Peyer's patch (tissue), 4 donors: ENCODE measurements at regions not wholly inside any gene's neighbourhood (a gene's known extent, or its start where the extent isn't known, plus 50 kb on each side); places are given as distances from the start of the nearest gene placed in this dataset.

Experiments
- DNase-seq, 3 donors: peaks; one replicate each; pipeline ENCODE4 v3.0.0-alpha.2; 2017 to 2019
- H3K27ac ChIP-seq, 4 donors: fragments of 200-600 bp; sonication (generic); one replicate each; pipeline ENCODE4 v1.5.1; 2016 to 2019
- H3K27me3 ChIP-seq, 2 donors: fragments of 200-600 bp; sonication (generic); one replicate each; pipeline ENCODE4 v1.5.1; 2019
- H3K36me3 ChIP-seq, 3 donors: fragments of 200-600 bp; sonication (generic); one replicate each; pipeline ENCODE4 v1.5.1; 2016 to 2019
- H3K4me1 ChIP-seq, 4 donors: fragments of 200-600 bp; sonication (generic); one replicate each; pipeline ENCODE4 v1.5.1; 2016 to 2019
- H3K4me3 ChIP-seq, 4 donors: fragments of 200-600 bp; sonication (generic); 1 replicate in 3 of 4; 2 replicates in 1 of 4; pipeline ENCODE4 v1.5.1; 2016 to 2019; ENCODE audit warnings: mild to moderate bottlenecking in 1 of 4
- H3K9me3 ChIP-seq, 4 donors: fragments of 200-600 bp; sonication (generic); one replicate each; pipeline ENCODE4 v1.5.1; 2016 to 2019; ENCODE audit warnings: mild to moderate bottlenecking in 1 of 4
- CTCF ChIP-seq, 6 experiments: fragments of 450-650 bp in 4 of 6; fragments of 200-600 bp in 2 of 6; sonication (generic) in 1 of 6; IDR thresholded peaks; one replicate each; pipeline ENCODE4 v1.5.1; 2017 to 2019; ENCODE audit warnings: antibody characterized with exemption in 6 of 6, mild to moderate bottlenecking in 3 of 6, moderate library complexity in 1 of 6
- POLR2A ChIP-seq, 2 donors: fragments of 450-650 bp; IDR thresholded peaks; one replicate each; pipeline ENCODE4 v1.5.1; 2017; ENCODE audit warnings: antibody characterized with exemption in 2 of 2, mild to moderate bottlenecking in 2 of 2, moderate library complexity in 2 of 2

GRCh38 chr5:2284678-2285077 is 402.0 kb upstream of the IRX4 start:
- Histone ChIP-seq H3K9me3 (no peaks in the 10 kb centered on the region), H3K27ac (no peak overlapping the region), H3K27me3 (no peaks in the 10 kb centered on the region), H3K4me3 (no peak overlapping the region), H3K4me1 (no peaks in the 10 kb centered on the region), H3K36me3 (no peaks in the 10 kb centered on the region)
- TF ChIP-seq POLR2A (IDR thresholded peaks at IDR 0.05) (no peak), CTCF (IDR thresholded peaks at IDR 0.05) (no peak)
- no peak for DNase-seq

DNA sequence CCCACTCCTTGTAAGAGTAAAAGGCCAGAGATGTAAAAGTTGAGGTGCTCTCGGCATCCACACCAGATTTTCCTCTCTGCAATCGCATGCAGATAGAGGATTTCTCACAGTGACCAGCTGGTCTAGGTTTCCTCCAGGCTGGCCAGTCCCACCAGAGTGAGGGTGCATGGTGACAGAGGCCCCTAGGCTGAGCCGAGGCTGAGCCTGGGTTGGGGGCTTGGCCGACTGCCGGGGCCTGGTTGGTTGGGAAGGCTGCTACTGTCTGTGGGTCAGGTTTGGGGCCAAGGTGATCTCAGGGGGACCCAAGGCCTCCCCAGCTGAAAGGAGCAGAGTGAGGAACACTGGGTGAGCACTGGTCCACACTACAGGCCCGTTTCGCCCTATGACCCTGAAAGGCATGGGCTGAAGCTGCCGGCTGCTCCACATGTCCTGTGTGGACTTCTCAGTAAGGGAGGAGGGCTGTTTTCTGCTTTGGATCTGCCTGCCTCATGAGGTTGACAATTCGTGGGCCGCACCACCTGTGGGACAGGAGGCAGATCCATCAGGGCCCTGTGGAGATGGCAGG is 400.8 kb upstream of the IRX4 start:
- Histone ChIP-seq H3K36me3 (no peaks in the 10 kb centered on the region), H3K27ac (no peak overlapping the region), H3K9me3 (no peaks in the 10 kb centered on the region), H3K4me1 (no peaks in the 10 kb centered on the region), H3K27me3 (no peaks in the 10 kb centered on the region), H3K4me3 (no peak overlapping the region)
- no peak for DNase-seq
- TF ChIP-seq POLR2A (IDR thresholded peaks at IDR 0.05) (no peak), CTCF (IDR thresholded peaks at IDR 0.05) (no peak)

DNA sequence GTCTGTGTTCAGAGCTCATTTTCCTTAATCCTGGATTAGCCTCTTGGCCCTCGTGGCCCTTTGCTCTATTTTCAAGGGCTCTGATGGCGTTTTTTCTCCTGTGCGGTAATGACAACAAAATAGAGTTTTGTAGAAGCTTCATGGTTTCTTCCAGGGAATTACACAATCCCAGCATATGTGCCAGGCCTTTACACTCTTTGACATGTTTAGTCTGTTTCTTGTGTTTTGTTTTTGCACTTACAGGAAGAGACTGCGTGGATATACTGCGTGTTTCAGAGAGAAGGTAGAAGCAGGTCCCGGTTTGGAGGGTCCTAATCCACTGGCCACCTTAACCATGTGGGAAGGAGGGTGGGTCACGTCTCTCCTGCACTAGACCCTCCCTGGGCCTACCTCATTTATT is 400.2 kb upstream of the IRX4 start:
- Histone ChIP-seq H3K4me1 (no peaks in the 10 kb centered on the region), H3K4me3 (no peak overlapping the region), H3K36me3 (no peaks in the 10 kb centered on the region), H3K27ac (no peak overlapping the region), H3K27me3 (no peaks in the 10 kb centered on the region), H3K9me3 (no peaks in the 10 kb centered on the region)
- DNase-seq, result no peak
- TF ChIP-seq CTCF (IDR thresholded peaks at IDR 0.05), result no peak
- TF ChIP-seq POLR2A (IDR thresholded peaks at IDR 0.05), result no peak

- Histone ChIP-seq H3K9me3 (no peaks in the 10 kb centered on the region), H3K36me3 (no peaks in the 10 kb centered on the region), H3K4me1 (no peaks in the 10 kb centered on the region), H3K27ac (no peak overlapping the region), H3K4me3 (no peak overlapping the region), H3K27me3 (no peaks in the 10 kb centered on the region)
- DNase-seq, result no peak
- TF ChIP-seq POLR2A (IDR thresholded peaks at IDR 0.05) (no peak), CTCF (IDR thresholded peaks at IDR 0.05) (no peak)
These were observed 399.4 kb upstream of the IRX4 start for GRCh38 chr5:2282034-2282690.

- H3K27ac ChIP-seq, result no peak overlapping the region
- TF ChIP-seq CTCF (IDR thresholded peaks at IDR 0.05), result no peak
- no peak for TF ChIP-seq POLR2A (IDR thresholded peaks at IDR 0.05)
- no peaks in the 10 kb centered on the region for H3K9me3 ChIP-seq
- no peaks in the 10 kb centered on the region for H3K4me1 ChIP-seq
- H3K36me3 ChIP-seq, result no peaks in the 10 kb centered on the region
- no peak for DNase-seq
- H3K27me3 ChIP-seq, result no peaks in the 10 kb centered on the region
- no peak overlapping the region for H3K4me3 ChIP-seq
These were observed 398.7 kb upstream of the IRX4 start for GRCh38 chr5:2281446-2281845.
